ENCODE measurements at regions not wholly inside any gene's neighbourhood (a gene's known extent, or its start where the extent isn't known, plus 50 kb on each side); places are given as distances from the start of the nearest gene placed in this dataset.
A peak's percentile ranks its signal among the peaks of the same experiment; 100 is the strongest.

- no peak for DNase-seq (ENCODE audit: low read depth, low spot score)
- no peak overlapping the region for H3K4me3 ChIP-seq (ENCODE audit: low read depth, low read length)
- in situ Hi-C loops (cut with HindIII; ENCODE audit: low sequenced_read_pairs) = no loop called here
- TF ChIP-seq CTCF (IDR thresholded peaks at IDR 0.05; ENCODE audit: low read depth, low read length) = no peak
Observed at GRCh38 chr16:62135446-62135845, 99.2 kb upstream of the CDH8 start.

- peak; percentile 15 for DNase-seq (ENCODE audit: low read depth, low spot score)
- no peak for TF ChIP-seq CTCF (IDR thresholded peaks at IDR 0.05; ENCODE audit: low read depth, low read length)
- in situ Hi-C loops (cut with HindIII; ENCODE audit: low sequenced_read_pairs) = no loop called here
- H3K4me3 ChIP-seq (ENCODE audit: low read depth, low read length) = no peak overlapping the region
Observed at GRCh38 chr16:62130101-62130500, 93.9 kb upstream of the CDH8 start.

- no peak for TF ChIP-seq CTCF (IDR thresholded peaks at IDR 0.05; ENCODE audit: low read depth, low read length)
- H3K4me3 ChIP-seq (ENCODE audit: low read depth, low read length) = no peak overlapping the region
- DNase-seq (ENCODE audit: low read depth, low spot score) = no peak
- in situ Hi-C loops (cut with HindIII; ENCODE audit: low sequenced_read_pairs) = no loop called here
Observed at GRCh38 chr16:62105244-62105643, 69.0 kb upstream of the CDH8 start.

GRCh38 chr16:62102588-62102987, 66.3 kb upstream of the CDH8 start:
- TF ChIP-seq CTCF (IDR thresholded peaks at IDR 0.05; ENCODE audit: low read depth, low read length) = no peak
- DNase-seq (ENCODE audit: low read depth, low spot score) = no peak
- no peak overlapping the region for H3K4me3 ChIP-seq (ENCODE audit: low read depth, low read length)
- in situ Hi-C loops (cut with HindIII; ENCODE audit: low sequenced_read_pairs) = no loop called here

GRCh38 chr16:62100651-62101050, 64.4 kb upstream of the CDH8 start:
- no peak for TF ChIP-seq CTCF (IDR thresholded peaks at IDR 0.05; ENCODE audit: low read depth, low read length)
- H3K4me3 ChIP-seq (ENCODE audit: low read depth, low read length) = no peak overlapping the region
- no peak for DNase-seq (ENCODE audit: low read depth, low spot score)
- in situ Hi-C loops (cut with HindIII; ENCODE audit: low sequenced_read_pairs) = no loop called here

- in situ Hi-C loops (cut with HindIII; ENCODE audit: low sequenced_read_pairs) = no loop called here
- no peak for DNase-seq (ENCODE audit: low read depth, low spot score)
- H3K4me3 ChIP-seq (ENCODE audit: low read depth, low read length) = no peak overlapping the region
- TF ChIP-seq CTCF (IDR thresholded peaks at IDR 0.05; ENCODE audit: low read depth, low read length) = no peak
Observed at GRCh38 chr16:62089715-62090114, 53.5 kb upstream of the CDH8 start.
